Spinal cord (tissue), 9 donors: ENCODE measurements at regions not wholly inside any gene's neighbourhood (a gene's known extent, or its start where the extent isn't known, plus 50 kb on each side); places are given as distances from the start of the nearest gene placed in this dataset.
"Not testable (repeated sequence)": the region's sequence is repeated elsewhere in the genome, so short reads cannot be mapped to it uniquely, and the experiment has no call there.

Experiments
- DNase-seq, 6 donors: peaks; one replicate each; pipeline versions ENCODE4 v3.0.0 to v3.0.0-alpha.2; 2013 to 2015; ENCODE audit warnings: low spot score in 6 of 6, low read depth in 4 of 6
- H3K27ac ChIP-seq: one replicate; pipeline ENCODE4 v1.5.1; 2013; ENCODE audit warnings: low read depth, low read length, control low read depth
- H3K27me3 ChIP-seq: one replicate; pipeline ENCODE4 v1.6.1; 2013; ENCODE audit warnings: low read length; ENCODE audit not compliant: control insufficient read depth, insufficient read depth
- H3K36me3 ChIP-seq: one replicate; pipeline ENCODE4 v1.6.1; 2013; ENCODE audit warnings: low read length; ENCODE audit not compliant: control insufficient read depth, insufficient read depth
- H3K4me1 ChIP-seq: one replicate; pipeline ENCODE4 v1.6.1; 2013; ENCODE audit warnings: low read length; ENCODE audit not compliant: control insufficient read depth, insufficient read depth
- H3K4me3 ChIP-seq: one replicate; pipeline ENCODE4 v1.5.1; 2013; ENCODE audit warnings: low read depth, low read length, control low read depth
- H3K9me3 ChIP-seq: one replicate; pipeline ENCODE4 v1.6.1; 2013; ENCODE audit warnings: low read length; ENCODE audit not compliant: control insufficient read depth, insufficient read depth
- WGBS: methylation state at CpG from one replicate; pipeline ENCODE4 v1.1.5; 2013; ENCODE audit warnings: missing lambda C conversion rate; ENCODE audit not compliant: insufficient coverage; 5-methylcytosine and 5-hydroxymethylcytosine counted together
- donor health status: healthy.

DNA sequence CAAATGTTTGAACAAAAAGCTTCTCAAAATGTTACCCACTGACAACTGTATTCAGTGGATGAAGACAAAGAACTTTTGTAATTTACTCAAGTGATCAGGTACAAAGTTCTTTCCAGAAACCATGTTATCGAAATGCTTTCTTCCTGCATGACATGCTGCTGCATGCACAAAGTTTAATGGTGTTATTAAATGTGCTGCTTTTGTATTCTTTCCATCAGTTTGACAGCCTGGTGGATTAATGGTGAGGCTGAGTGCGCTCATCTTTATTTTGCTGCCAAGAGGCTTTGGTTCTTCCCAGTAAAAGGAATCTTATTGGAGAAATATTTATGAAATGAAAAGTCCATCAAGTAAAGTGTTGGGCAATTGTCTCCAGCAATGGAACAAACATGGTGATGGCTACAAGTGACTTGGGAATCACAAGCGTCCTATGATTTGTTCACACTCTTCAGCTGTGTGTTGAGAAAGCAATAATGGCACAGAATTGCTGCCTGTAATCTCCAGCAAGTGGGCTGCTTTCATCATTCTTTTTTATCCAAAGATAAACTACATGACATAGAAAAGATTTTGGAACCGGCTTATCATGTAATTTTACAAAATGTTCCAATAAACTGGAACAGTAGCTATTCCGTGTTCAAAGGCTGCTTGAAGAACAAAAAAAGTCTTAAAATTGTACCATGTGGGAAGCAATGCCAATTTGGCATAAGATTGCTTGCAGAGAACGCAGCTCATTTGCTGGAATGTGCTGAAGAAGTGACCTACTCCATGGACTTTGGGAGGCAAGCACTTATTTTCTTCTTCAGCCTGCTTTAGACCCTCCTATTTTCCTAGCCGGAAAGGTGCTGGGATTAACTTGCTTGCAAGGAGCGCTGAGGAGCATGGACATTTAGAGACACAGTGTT is 153.1 kb downstream of the HSD17B3 start:
- Histone ChIP-seq H3K4me1 (no peaks in the 10 kb centered on the region), H3K27me3 (no peaks in the 10 kb centered on the region), H3K36me3 (no peaks in the 10 kb centered on the region), H3K9me3 (no peaks in the 10 kb centered on the region), H3K27ac (no peak overlapping the region), H3K4me3 (no peak overlapping the region)
- WGBS: 47% methylated on average over 2 of the region's 8 CpGs
- no peak for DNase-seq

- not testable (repeated sequence) for DNase-seq, H3K36me3 ChIP-seq, H3K4me1 ChIP-seq, H3K9me3 ChIP-seq, H3K4me3 ChIP-seq, H3K27me3 ChIP-seq, H3K27ac ChIP-seq
- 93% methylated on average over 9 of the region's 11 CpGs for WGBS
Measured at GRCh38 chr9:96147029-96147428, 154.9 kb downstream of the HSD17B3 start.

DNA sequence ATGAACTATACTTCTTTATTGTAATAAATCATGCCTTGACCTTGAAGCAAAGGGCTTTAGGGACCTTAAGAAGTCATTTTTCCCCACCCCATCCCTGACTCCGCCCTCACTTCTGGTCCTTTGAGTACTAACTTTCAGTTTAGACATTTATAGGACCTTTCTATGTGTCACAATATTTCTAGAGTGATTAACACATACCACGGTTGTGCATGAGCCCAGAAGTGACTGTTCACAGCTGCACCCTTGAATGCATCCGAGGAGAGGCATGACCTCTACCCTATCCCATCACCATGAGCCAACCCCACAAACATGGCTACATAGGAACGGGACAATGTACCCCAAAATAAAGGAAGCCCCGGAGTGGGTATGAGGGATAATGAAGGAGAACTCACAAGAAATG is 160.3 kb downstream of the HSD17B3 start:
- no peak for DNase-seq
- peaks cover 44% of the 10 kb centered on the region for H3K4me1 ChIP-seq

GRCh38 chr9:96141128-96141474 is 160.9 kb downstream of the HSD17B3 start:
- Histone ChIP-seq H3K9me3 (no peaks in the 10 kb centered on the region), H3K27me3 (no peaks in the 10 kb centered on the region), H3K4me1 (peaks cover 49% of the 10 kb centered on the region), H3K4me3 (no peak overlapping the region), H3K27ac (peak overlapping the region; percentile 88), H3K36me3 (no peaks in the 10 kb centered on the region)
- 60% methylated on average over 1 of the region's 11 CpGs for WGBS
- peak in 1 of 6 donors; percentile 26 for DNase-seq

More for the DNA sequence above, 160.3 kb downstream of the HSD17B3 start:
- WGBS: no CpG with 5 or more reads among the region's 5 CpGs
- no peaks in the 10 kb centered on the region for H3K9me3 ChIP-seq
- no peak overlapping the region for H3K27ac ChIP-seq
- H3K4me3 ChIP-seq: no peak overlapping the region
- H3K27me3 ChIP-seq: no peaks in the 10 kb centered on the region
- H3K36me3 ChIP-seq: no peaks in the 10 kb centered on the region

DNA sequence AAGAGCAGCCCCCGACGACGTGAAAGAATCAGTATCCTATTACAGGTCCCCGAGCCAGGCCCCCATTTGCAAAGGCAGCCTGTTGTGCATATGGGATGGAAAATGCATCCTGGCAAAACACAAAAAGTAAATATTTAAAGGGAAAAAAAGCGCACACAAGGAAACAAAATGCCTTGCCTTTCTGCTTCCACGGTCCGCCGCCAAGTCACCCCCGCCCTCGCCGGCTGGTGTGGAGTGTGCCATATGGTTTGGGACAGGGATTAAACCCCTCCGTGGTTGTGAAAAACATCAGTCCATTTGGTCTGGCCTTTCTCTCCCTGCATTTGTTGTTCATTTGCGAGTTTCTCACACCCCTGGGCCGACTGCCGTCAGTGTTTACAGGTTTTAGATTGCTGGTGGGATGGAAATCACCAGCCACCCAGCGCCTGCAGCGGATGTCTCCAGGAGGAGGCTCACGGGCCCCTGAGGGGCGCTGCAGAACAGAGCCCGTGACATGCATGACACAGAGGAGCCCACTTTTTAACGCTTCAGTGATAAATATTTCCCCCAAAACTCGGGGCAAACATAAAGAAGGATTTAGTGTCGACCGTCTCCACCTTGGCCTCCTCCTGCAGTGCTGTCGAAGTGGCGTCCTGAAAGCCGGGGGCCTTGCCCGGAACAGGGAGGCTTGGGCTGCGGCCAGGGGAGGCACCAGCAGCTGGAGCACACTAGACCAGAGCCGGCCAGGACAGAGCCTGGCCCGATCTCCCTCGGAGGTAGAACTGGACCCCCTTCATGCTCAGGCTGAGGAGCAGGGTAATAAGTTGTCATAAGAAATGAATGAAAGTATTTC is 161.5 kb downstream of the HSD17B3 start:
- Histone ChIP-seq H3K36me3 (no peaks in the 10 kb centered on the region), H3K27me3 (no peaks in the 10 kb centered on the region), H3K27ac (peak overlapping the region; percentile 88), H3K4me1 (peaks cover 53% of the 10 kb centered on the region), H3K4me3 (no peak overlapping the region), H3K9me3 (no peaks in the 10 kb centered on the region)
- WGBS: 16% methylated on average over 28 of the region's 32 CpGs
- peak in 2 of 6 donors; percentile 79 to 80 for DNase-seq

- WGBS: 27% methylated on average over 6 of the region's 15 CpGs
- no peaks in the 10 kb centered on the region for H3K27me3 ChIP-seq
- no peak overlapping the region for H3K4me3 ChIP-seq
- H3K36me3 ChIP-seq: no peaks in the 10 kb centered on the region
- peak in 2 of 6 donors; percentile 86 to 92 for DNase-seq
- H3K4me1 ChIP-seq: peaks cover 55% of the 10 kb centered on the region
- no peaks in the 10 kb centered on the region for H3K9me3 ChIP-seq
- peak overlapping the region; percentile 88 for H3K27ac ChIP-seq
Measured at GRCh38 chr9:96139592-96140295, 162.2 kb downstream of the HSD17B3 start.

DNA sequence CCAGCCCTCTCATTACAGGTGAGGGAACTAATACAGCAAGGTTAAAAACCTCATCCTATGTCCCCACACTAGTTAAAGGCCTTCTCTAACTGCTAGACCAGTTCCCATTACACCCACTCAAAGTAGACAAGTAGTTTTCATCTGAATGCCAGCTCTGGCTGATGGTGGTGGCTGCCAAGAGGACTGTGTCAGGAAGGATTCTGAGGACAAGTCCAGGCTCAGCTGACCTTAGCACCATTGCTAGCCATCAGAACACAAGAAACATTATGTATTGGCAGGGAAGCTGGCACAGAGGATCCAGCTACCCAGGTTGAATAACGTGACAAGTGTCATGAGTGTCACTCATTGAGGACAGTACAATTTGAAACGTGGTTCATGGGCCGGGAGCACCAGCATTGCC is 163.4 kb downstream of the HSD17B3 start:
- 70% methylated on average over 3 of the region's 3 CpGs for WGBS
- no peaks in the 10 kb centered on the region for H3K36me3 ChIP-seq
- H3K9me3 ChIP-seq: no peaks in the 10 kb centered on the region
- no peak overlapping the region for H3K4me3 ChIP-seq
- no peak for DNase-seq
- peaks cover 55% of the 10 kb centered on the region for H3K4me1 ChIP-seq
- H3K27ac ChIP-seq: peak overlapping the region; percentile 88
- no peaks in the 10 kb centered on the region for H3K27me3 ChIP-seq

GRCh38 chr9:96137671-96138429 is 164.1 kb downstream of the HSD17B3 start:
- no peaks in the 10 kb centered on the region for H3K27me3 ChIP-seq
- WGBS: 38% methylated on average over 2 of the region's 6 CpGs
- H3K9me3 ChIP-seq: no peaks in the 10 kb centered on the region
- no peak overlapping the region for H3K4me3 ChIP-seq
- H3K4me1 ChIP-seq: peaks cover 52% of the 10 kb centered on the region
- H3K36me3 ChIP-seq: no peaks in the 10 kb centered on the region
- peak overlapping the region; percentile 88 for H3K27ac ChIP-seq
- no peak for DNase-seq
